ENCODE measurements at regions not wholly inside any gene's neighbourhood (a gene's known extent, or its start where the extent isn't known, plus 50 kb on each side); places are given as distances from the start of the nearest gene placed in this dataset.

GRCh38 chr6:166045860-166046200 is 121.8 kb downstream of the TBXT start:
- TF ChIP-seq CTCF (IDR thresholded peaks at IDR 0.05; ENCODE audit: insufficient read depth, low read depth, low read length) (no peak), EZH2 (IDR thresholded peaks at IDR 0.05; ENCODE audit: insufficient read depth, low read length) (no peak)
